ENCODE measurements at regions not wholly inside any gene's neighbourhood (a gene's known extent, or its start where the extent isn't known, plus 50 kb on each side); places are given as distances from the start of the nearest gene placed in this dataset.

DNA sequence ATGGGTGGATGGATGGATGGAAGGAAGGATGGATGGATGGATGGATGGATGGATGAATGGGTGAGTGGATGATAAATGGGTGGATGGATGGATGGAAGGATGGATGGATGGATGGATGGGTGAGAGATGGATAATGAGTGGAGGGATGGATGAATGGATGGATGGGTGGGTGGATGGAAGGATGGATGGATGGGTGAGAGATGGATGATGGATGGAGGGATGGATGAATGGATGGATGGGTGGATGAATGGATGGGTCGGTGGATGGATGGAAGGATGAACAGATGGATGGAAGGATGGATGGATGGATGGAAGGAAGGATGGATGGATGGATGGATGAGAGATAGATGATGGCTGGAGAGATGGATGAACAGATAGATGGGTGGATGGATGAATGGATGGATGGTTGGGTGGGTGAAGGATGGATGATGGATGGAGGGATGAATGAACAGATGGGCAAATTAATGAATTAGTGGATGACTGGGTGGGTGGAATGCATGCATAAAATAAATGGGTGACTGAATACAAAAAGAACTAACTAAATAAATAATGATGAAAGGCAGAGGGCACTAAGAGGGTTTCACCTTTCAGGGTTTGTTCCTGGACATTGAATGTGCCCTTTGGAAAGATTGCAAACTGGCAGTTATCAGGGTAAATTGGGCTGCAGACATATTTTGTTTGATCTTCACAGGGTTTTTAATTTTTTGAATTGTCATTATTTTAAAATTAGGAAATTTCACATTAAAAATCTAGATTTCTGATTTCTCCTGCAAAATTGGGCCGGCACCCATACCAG, 50.9 kb upstream of the PTPN1 start:
- Histone ChIP-seq H3K27me3 (ENCODE audit: control insufficient read depth, extremely low read depth, insufficient read depth, low read length) (no peaks in the 10 kb centered on the region), H3K4me1 (ENCODE audit: control insufficient read depth, extremely low read depth, insufficient read depth, low read length) (peaks cover 7% of the 10 kb centered on the region), H3K36me3 (ENCODE audit: control insufficient read depth in 2 of 2, extremely low read depth in 1 of 2, insufficient read depth in 2 of 2, low read length in 2 of 2) (no peaks in the 10 kb centered on the region), H2AFZ (ENCODE audit: control insufficient read depth, low read length) (no peak overlapping the region), H3K9me1 (ENCODE audit: control insufficient read depth, extremely low read depth, insufficient read depth, low read length) (no peaks in the 10 kb centered on the region), H3K4me3 (ENCODE audit: control insufficient read depth in 2 of 3, extremely low read depth in 1 of 3, insufficient read depth in 2 of 3, low read depth in 1 of 3, low read length in 3 of 3) (no peak overlapping the region), H3K9me3 (ENCODE audit: control insufficient read depth, low read depth, low read length) (no peaks in the 10 kb centered on the region), H3K79me2 (ENCODE audit: control insufficient read depth, insufficient read depth, low read length) (no peaks in the 10 kb centered on the region), H3K27ac (ENCODE audit: control insufficient read depth, insufficient read depth, low read length) (no peak overlapping the region), H4K20me1 (ENCODE audit: control insufficient read depth, extremely low read depth, insufficient read depth, low read length) (no peaks in the 10 kb centered on the region), H3K4me2 (ENCODE audit: control insufficient read depth, extremely low read depth, insufficient read depth, low read depth, low read length) (no peak overlapping the region), H3K9ac (ENCODE audit: control insufficient read depth, extremely low read depth, insufficient read depth, low read length) (no peak overlapping the region)
- dilution Hi-C loops (cut with MboI; ENCODE audit: extremely low pct_ligation_motif_present, low sequenced_read_pairs): no loop called here
- FAIRE-seq (no peak), DNase-seq (ENCODE audit: low read depth, low spot score) (no peak)
- TF ChIP-seq, protein P1, sequence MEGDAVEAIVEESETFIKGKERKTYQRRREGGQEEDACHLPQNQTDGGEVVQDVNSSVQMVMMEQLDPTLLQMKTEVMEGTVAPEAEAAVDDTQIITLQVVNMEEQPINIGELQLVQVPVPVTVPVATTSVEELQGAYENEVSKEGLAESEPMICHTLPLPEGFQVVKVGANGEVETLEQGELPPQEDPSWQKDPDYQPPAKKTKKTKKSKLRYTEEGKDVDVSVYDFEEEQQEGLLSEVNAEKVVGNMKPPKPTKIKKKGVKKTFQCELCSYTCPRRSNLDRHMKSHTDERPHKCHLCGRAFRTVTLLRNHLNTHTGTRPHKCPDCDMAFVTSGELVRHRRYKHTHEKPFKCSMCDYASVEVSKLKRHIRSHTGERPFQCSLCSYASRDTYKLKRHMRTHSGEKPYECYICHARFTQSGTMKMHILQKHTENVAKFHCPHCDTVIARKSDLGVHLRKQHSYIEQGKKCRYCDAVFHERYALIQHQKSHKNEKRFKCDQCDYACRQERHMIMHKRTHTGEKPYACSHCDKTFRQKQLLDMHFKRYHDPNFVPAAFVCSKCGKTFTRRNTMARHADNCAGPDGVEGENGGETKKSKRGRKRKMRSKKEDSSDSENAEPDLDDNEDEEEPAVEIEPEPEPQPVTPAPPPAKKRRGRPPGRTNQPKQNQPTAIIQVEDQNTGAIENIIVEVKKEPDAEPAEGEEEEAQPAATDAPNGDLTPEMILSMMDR (optimal IDR thresholded peaks at IDR 0.05 in 1 of 3, IDR thresholded peaks at IDR 0.05 in 1 of 3, conservative IDR thresholded peaks at IDR 0.05 in 1 of 3; ENCODE audit: extremely low read depth in 1 of 3, insufficient read depth in 2 of 3, low read length in 3 of 3): no peak
- TF ChIP-seq EZH2 (IDR thresholded peaks at IDR 0.05; ENCODE audit: low read length): no peak

DNA sequence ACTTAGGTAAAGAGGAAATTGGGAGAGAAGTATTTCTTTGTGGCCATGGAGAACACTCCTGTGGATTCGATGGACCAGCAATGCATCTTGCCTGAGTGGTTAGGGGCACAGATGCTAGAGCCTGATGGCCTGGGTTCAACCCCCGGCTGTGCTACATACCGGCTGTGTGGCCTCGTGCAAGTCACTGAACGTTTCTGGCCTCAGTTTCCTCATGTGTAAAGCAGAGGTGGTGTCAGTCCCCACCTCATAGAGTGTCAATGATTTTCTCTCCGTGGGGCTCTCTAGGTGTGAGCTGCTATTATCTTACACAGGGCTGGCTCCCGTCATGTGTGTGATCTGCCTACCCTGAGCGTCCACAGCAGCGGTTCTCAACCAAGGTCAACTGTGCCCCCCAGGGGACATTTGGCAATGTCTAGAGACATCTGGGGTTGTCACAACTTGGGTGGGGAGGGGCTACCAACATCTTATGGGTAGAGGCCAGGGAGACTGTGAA, 50.0 kb upstream of the PTPN1 start:
- dilution Hi-C loops (cut with MboI; ENCODE audit: extremely low pct_ligation_motif_present, low sequenced_read_pairs): no loop called here
- no peaks in the 10 kb centered on the region for H4K20me1 ChIP-seq (ENCODE audit: control insufficient read depth, extremely low read depth, insufficient read depth, low read length)
- no peak for TF ChIP-seq EZH2 (IDR thresholded peaks at IDR 0.05; ENCODE audit: low read length)
- TF ChIP-seq, protein P1 (optimal IDR thresholded peaks at IDR 0.05 in 1 of 3, IDR thresholded peaks at IDR 0.05 in 1 of 3, conservative IDR thresholded peaks at IDR 0.05 in 1 of 3; ENCODE audit: extremely low read depth in 1 of 3, insufficient read depth in 2 of 3, low read length in 3 of 3): no peak
- FAIRE-seq (no peak), DNase-seq (ENCODE audit: low read depth, low spot score) (no peak)
- no peak overlapping the region for H3K4me2 ChIP-seq (ENCODE audit: control insufficient read depth, extremely low read depth, insufficient read depth, low read depth, low read length)
- no peaks in the 10 kb centered on the region for H3K79me2 ChIP-seq (ENCODE audit: control insufficient read depth, insufficient read depth, low read length)
- no peak overlapping the region for H3K9ac ChIP-seq (ENCODE audit: control insufficient read depth, extremely low read depth, insufficient read depth, low read length)
- H3K9me1 ChIP-seq (ENCODE audit: control insufficient read depth, extremely low read depth, insufficient read depth, low read length): no peaks in the 10 kb centered on the region
- peaks cover 7% of the 10 kb centered on the region for H3K4me1 ChIP-seq (ENCODE audit: control insufficient read depth, extremely low read depth, insufficient read depth, low read length)
- H3K27me3 ChIP-seq (ENCODE audit: control insufficient read depth, extremely low read depth, insufficient read depth, low read length): no peaks in the 10 kb centered on the region
- H3K4me3 ChIP-seq (ENCODE audit: control insufficient read depth in 2 of 3, extremely low read depth in 1 of 3, insufficient read depth in 2 of 3, low read depth in 1 of 3, low read length in 3 of 3): no peak overlapping the region
- no peaks in the 10 kb centered on the region for H3K9me3 ChIP-seq (ENCODE audit: control insufficient read depth, low read depth, low read length)
- no peaks in the 10 kb centered on the region for H3K36me3 ChIP-seq (ENCODE audit: control insufficient read depth in 2 of 2, extremely low read depth in 1 of 2, insufficient read depth in 2 of 2, low read length in 2 of 2)
- H3K27ac ChIP-seq (ENCODE audit: control insufficient read depth, insufficient read depth, low read length): no peak overlapping the region
- no peak overlapping the region for H2AFZ ChIP-seq (ENCODE audit: control insufficient read depth, low read length)

Small RNAs in the stretch of these regions (small RNA-seq; reads per million reads assigned to genes)
- 0 to 0.50 (median 0) reads per million in 3 experiments for gene RN7SL636P (ENCODE audit: insufficient read length in 3 of 3, low read depth in 3 of 3, low replicate concordance in 1 of 3)

Measured in keratinocyte (primary cell).